ENCODE measurements at regions not wholly inside any gene's neighbourhood (a gene's known extent, or its start where the extent isn't known, plus 50 kb on each side); places are given as distances from the start of the nearest gene placed in this dataset.

DNA sequence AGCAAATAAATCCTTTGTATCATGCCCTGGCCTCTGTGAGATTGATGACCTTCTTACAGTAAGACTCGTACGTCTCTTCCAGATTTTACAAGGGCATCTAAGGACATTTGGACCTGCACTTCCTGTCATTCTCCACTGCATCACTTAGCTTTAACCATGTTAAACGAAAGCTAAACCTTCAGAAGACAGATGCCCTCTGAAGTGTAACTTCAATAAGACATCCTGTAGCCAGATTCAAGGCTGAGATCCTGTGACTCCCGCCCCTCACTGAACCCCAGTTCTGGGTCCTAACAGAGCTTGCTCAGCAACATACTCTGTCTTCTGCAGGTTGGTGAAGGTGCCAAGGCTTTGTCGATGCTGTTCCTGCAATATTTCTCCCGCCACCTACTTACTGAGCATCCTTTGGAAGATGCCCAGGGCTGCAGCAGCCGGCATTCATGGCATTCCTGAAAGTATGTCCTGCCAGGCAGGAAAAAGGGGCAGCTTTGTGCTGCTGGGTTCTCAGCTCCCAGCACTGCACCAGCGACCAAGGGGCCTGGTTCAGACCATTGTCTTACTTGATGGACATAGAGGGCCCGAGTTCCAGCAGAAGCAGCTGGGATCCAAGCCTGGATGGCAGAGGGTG, 131.1 kb downstream of the AXIN2 start:
- no peak for TF ChIP-seq POLR2A (IDR thresholded peaks at IDR 0.05)
- TF ChIP-seq, protein P1, sequence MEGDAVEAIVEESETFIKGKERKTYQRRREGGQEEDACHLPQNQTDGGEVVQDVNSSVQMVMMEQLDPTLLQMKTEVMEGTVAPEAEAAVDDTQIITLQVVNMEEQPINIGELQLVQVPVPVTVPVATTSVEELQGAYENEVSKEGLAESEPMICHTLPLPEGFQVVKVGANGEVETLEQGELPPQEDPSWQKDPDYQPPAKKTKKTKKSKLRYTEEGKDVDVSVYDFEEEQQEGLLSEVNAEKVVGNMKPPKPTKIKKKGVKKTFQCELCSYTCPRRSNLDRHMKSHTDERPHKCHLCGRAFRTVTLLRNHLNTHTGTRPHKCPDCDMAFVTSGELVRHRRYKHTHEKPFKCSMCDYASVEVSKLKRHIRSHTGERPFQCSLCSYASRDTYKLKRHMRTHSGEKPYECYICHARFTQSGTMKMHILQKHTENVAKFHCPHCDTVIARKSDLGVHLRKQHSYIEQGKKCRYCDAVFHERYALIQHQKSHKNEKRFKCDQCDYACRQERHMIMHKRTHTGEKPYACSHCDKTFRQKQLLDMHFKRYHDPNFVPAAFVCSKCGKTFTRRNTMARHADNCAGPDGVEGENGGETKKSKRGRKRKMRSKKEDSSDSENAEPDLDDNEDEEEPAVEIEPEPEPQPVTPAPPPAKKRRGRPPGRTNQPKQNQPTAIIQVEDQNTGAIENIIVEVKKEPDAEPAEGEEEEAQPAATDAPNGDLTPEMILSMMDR (IDR thresholded peaks at IDR 0.05) = no peak
